Cardiac fibroblast (primary cell): ENCODE measurements at regions not wholly inside any gene's neighbourhood (a gene's known extent, or its start where the extent isn't known, plus 50 kb on each side); places are given as distances from the start of the nearest gene placed in this dataset.

Experiments
- DNase-seq, 2 donors: peaks; one replicate each; pipeline versions ENCODE4 v3.0.0 to v3.0.0-alpha.2; 2010; ENCODE audit warnings: low read depth in 2 of 2
- H3K4me3 ChIP-seq, 2 donors: replicated peaks in 1 of 2; 1 replicate in 1 of 2; 2 replicates in 1 of 2; pipeline ENCODE4 v1.5.1; 2011; ENCODE audit warnings: low read depth in 2 of 2, low read length in 2 of 2, mild to moderate bottlenecking in 2 of 2, moderate library complexity in 1 of 2
- CTCF ChIP-seq: IDR thresholded peaks from one replicate; pipeline ENCODE4 v1.5.1; 2011; ENCODE audit warnings: low read depth, mild to moderate bottlenecking, low read length, inconsistent platforms

DNA sequence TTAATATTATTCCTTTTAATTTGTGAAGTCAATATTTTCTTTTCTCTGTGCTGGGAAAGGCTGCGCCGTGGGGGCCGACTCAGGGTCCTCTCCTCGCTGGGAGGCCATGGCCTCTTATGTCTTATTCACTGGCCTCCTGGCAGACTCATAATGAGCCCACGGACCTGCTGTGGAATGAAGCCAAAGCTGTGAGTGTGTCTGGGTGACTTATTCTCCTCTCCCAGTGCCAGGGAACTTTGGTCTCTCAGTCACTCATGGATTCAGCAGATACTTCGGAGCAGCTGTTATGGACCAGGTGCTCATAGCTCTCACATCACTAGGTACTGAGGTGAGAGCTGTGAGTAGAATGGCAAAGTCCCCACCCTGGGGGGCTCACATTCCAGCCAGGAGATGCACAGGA lies 297.6 kb downstream of the CDH26 start:
- no peak for TF ChIP-seq CTCF
- no peak overlapping the region for H3K4me3 ChIP-seq
- peak in 1 of 2 donors; percentile 59 for DNase-seq

DNA sequence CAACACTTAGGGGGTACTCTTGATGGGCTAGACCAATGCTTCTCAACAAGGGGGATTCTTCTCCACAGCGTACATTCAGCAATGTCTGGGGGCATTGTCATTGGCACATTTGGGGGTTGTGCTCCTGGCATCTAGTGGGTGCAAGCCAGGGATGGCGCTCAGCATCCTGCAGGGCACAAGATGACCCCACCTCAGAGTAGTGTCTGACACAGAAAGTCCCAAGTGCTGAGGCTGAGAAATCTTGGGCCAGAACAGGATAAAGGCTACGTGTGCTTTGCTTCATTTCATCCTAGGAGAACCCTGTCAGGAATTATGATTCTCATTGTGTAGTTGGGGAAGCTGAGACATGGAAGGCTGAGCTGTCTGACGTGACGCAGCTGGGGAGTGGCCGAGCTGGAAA lies 298.6 kb downstream of the CDH26 start:
- TF ChIP-seq CTCF: no peak
- H3K4me3 ChIP-seq: no peak overlapping the region
- no peak for DNase-seq

DNA sequence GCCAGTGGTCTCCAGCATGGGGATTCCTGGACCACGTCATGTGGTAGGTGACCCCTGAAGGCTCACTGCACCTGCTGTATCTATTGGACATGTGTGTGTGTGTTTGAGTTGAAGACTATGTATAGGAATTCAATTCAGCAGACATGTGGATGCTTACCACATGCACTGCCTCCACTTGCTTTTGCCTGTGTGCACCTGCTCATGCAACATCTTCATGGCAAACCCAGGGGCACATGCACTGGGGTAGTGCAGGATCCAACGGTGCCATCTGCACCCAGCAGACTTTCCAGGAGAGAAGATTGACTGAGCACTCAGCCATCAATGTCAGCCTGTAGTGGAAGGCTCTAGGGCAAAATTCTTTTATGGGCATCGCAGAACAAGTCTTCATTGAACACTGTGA lies 299.4 kb downstream of the CDH26 start:
- no peak for TF ChIP-seq CTCF
- DNase-seq: no peak
- H3K4me3 ChIP-seq: no peak overlapping the region

DNA sequence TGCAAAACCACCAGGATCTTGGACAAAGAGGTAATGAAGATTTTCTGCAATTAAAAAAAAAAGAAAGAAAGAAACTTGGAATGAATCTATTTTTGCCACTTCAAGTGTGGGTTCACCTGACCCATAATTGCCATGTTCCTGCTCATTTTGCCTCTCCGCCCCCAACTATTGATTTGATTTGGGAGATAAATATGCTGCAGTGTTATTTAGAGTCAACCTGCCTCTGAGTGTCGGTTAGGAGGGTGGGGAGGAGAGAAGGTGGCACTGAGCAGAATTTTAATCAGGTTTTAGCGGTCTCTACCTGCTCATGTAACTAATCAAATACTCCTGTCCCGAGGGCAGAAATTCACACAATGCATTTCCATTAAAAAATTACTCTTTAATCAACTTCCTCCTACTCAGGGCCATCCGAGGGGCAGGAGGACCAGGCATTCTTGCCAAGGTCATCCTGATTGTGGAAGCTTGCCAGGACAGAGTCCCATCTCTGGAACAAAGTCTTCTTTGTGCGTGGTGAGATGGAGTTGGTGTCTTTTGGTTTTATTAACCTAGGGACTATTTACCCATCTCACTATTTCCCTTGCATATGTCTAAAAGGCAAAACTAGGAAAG lies 300.1 kb downstream of the CDH26 start:
- no peak for DNase-seq
- no peak overlapping the region for H3K4me3 ChIP-seq
- TF ChIP-seq CTCF: no peak

DNA sequence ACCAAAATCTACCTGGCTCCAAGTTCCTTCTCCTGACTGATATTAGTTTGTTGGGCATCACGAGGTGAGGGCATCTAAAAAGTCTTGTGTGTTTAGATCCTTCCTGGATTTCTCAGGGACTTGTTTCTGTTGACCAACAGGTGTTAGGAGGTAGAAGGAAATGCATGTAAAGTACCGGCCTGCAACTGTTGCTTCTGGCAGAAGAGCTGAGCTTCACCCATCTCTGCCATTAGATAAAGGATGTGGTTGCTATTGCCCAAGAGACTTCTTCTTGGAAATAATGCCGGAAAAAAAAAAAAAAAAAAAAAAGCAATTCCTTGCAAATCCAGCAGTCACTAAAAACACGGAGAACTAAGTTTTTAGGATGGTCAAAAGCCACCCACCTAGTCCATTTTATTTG lies 303.1 kb downstream of the CDH26 start:
- H3K4me3 ChIP-seq: no peak overlapping the region
- DNase-seq: no peak
- TF ChIP-seq CTCF: no peak

DNA sequence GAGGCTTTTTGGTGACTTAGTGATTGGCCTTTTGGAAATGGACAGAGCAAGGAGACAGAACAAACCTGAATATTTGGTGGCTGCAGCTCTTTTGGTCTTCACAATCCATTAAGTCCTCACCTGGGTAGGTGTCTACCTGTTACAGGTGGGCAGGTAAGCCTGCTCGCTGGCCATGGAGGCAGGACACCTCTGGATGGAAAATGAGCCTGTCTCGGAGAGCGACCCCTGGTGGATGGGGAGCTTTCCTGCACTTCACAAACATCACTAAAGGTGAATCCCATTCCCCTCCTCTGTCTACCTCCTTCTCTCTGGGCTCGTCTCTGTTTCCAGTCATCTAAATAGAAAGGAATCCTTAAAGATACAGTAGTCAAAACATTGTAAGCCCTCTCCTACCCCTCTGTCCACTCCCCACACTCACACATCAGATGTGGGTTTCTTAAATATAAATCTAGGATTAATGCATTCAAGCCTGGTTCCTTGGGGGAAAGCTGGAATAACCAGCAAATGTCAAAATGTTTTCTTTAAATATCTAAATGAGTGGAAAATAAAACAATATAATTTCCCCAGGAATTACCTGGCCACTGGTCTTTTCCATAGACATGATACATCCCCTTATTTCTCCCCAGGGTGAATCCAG lies 304.9 kb downstream of the CDH26 start:
- H3K4me3 ChIP-seq: no peak overlapping the region
- peak; percentile 65 for TF ChIP-seq CTCF
- peak in 1 of 2 donors; percentile 19 for DNase-seq
